Chondrocyte (in vitro differentiated cells): ENCODE measurements at regions not wholly inside any gene's neighbourhood (a gene's known extent, or its start where the extent isn't known, plus 50 kb on each side); places are given as distances from the start of the nearest gene placed in this dataset.

Experiments used
- DNase-seq: peaks from one replicate; pipeline ENCODE4 v3.0.0; 2021; ENCODE audit warnings: mixed read lengths, low spot score
- H3K27ac Mint-ChIP-seq: one replicate; pipeline ENCODE4 v1.8.0; 2021; ENCODE audit warnings: mild to moderate bottlenecking, moderate library complexity, mixed read lengths; ENCODE audit not compliant: unreplicated experiment
- H3K27me3 Mint-ChIP-seq: 2 replicates; pipeline ENCODE4 v1.8.0; 2021; ENCODE audit warnings: low read depth, mixed read lengths
- H3K36me3 Mint-ChIP-seq: 2 replicates; pipeline ENCODE4 v1.8.0; 2021; ENCODE audit warnings: low read depth, mixed read lengths
- H3K4me1 Mint-ChIP-seq: 2 replicates; pipeline ENCODE4 v1.8.0; 2021; ENCODE audit warnings: low read depth, mild to moderate bottlenecking, mixed read lengths
- H3K4me3 Mint-ChIP-seq: one replicate; pipeline ENCODE4 v1.8.0; 2021; ENCODE audit warnings: mild to moderate bottlenecking, moderate library complexity, mixed read lengths; ENCODE audit not compliant: unreplicated experiment
- H3K9me3 Mint-ChIP-seq: 2 replicates; pipeline ENCODE4 v1.8.0; 2021; ENCODE audit warnings: low read depth, mixed read lengths
- CTCF ChIP-seq: fragments of 200-600 bp; sonication (generic); IDR thresholded peaks from 2 replicates; pipeline ENCODE4 v1.5.0; 2021; ENCODE audit warnings: antibody characterized with exemption, mild to moderate bottlenecking, moderate library complexity

GRCh38 chr3:6516143-6516542 lies 344.8 kb upstream of the GRM7 start:
- H3K4me3 Mint-ChIP-seq: no peak overlapping the region
- H3K27me3 Mint-ChIP-seq: no peaks in the 10 kb centered on the region
- no peaks in the 10 kb centered on the region for H3K4me1 Mint-ChIP-seq

GRCh38 chr3:6516694-6517093 lies 344.2 kb upstream of the GRM7 start:
- Mint-ChIP-seq H3K27ac (no peak overlapping the region), H3K27me3 (no peaks in the 10 kb centered on the region), H3K36me3 (no peaks in the 10 kb centered on the region)

More at GRCh38 chr3:6516143-6516542, 344.8 kb upstream of the GRM7 start:
- Mint-ChIP-seq H3K27ac (no peak overlapping the region), H3K36me3 (no peaks in the 10 kb centered on the region), H3K9me3 (peaks cover 7% of the 10 kb centered on the region)
- TF ChIP-seq CTCF: no peak
- no peak for DNase-seq

GRCh38 chr3:6518709-6519345 lies 342.1 kb upstream of the GRM7 start:
- Mint-ChIP-seq H3K27me3 (no peaks in the 10 kb centered on the region), H3K9me3 (peaks cover 7% of the 10 kb centered on the region), H3K4me3 (no peak overlapping the region), H3K27ac (no peak overlapping the region), H3K4me1 (no peaks in the 10 kb centered on the region), H3K36me3 (no peaks in the 10 kb centered on the region)
- no peak for DNase-seq
- no peak for TF ChIP-seq CTCF

More at GRCh38 chr3:6516694-6517093, 344.2 kb upstream of the GRM7 start:
- Mint-ChIP-seq H3K4me1 (no peaks in the 10 kb centered on the region), H3K4me3 (no peak overlapping the region), H3K9me3 (peaks cover 7% of the 10 kb centered on the region)
- no peak for DNase-seq
- TF ChIP-seq CTCF: no peak

GRCh38 chr3:6521369-6522113 lies 339.4 kb upstream of the GRM7 start:
- no peak for TF ChIP-seq CTCF
- no peak overlapping the region for H3K4me3 Mint-ChIP-seq
- no peak overlapping the region for H3K27ac Mint-ChIP-seq
- DNase-seq: no peak
- no peaks in the 10 kb centered on the region for H3K27me3 Mint-ChIP-seq
- H3K36me3 Mint-ChIP-seq: no peaks in the 10 kb centered on the region
- peaks cover 4% of the 10 kb centered on the region for H3K9me3 Mint-ChIP-seq
- H3K4me1 Mint-ChIP-seq: no peaks in the 10 kb centered on the region

GRCh38 chr3:6522191-6522590 lies 338.7 kb upstream of the GRM7 start:
- DNase-seq: no peak
- Mint-ChIP-seq H3K36me3 (no peaks in the 10 kb centered on the region), H3K9me3 (peaks cover 4% of the 10 kb centered on the region), H3K27ac (no peak overlapping the region), H3K4me1 (no peaks in the 10 kb centered on the region), H3K27me3 (no peaks in the 10 kb centered on the region), H3K4me3 (no peak overlapping the region)
- no peak for TF ChIP-seq CTCF
